Tibial nerve (tissue), 4 donors: ENCODE measurements at regions not wholly inside any gene's neighbourhood (a gene's known extent, or its start where the extent isn't known, plus 50 kb on each side); places are given as distances from the start of the nearest gene placed in this dataset.
"Not testable (repeated sequence)": the region's sequence is repeated elsewhere in the genome, so short reads cannot be mapped to it uniquely, and the experiment has no call there.

Source experiments
- DNase-seq, 2 donors: peaks; one replicate each; pipeline ENCODE4 v3.0.0-alpha.2; 2019; ENCODE audit warnings: low spot score in 2 of 2
- H3K27ac ChIP-seq, 4 donors: fragments of 200-600 bp; sonication (generic) in 3 of 4; one replicate each; pipeline ENCODE4 v1.5.1; 2017 to 2019; ENCODE audit warnings: mild to moderate bottlenecking in 1 of 4
- H3K27me3 ChIP-seq, 2 donors: fragments of 200-600 bp; sonication (generic) in 1 of 2; one replicate each; pipeline versions ENCODE4 v1.5.1 to v1.6.0; 2017 to 2019
- H3K36me3 ChIP-seq, 3 donors: fragments of 200-600 bp; sonication (generic); one replicate each; pipeline ENCODE4 v1.5.1; 2018 to 2019
- H3K4me1 ChIP-seq, 4 donors: fragments of 200-600 bp; sonication (generic) in 3 of 4; one replicate each; pipeline ENCODE4 v1.5.1; 2017 to 2019
- H3K4me3 ChIP-seq, 4 donors: fragments of 200-600 bp; sonication (generic) in 3 of 4; one replicate each; pipeline ENCODE4 v1.5.1; 2017 to 2019; ENCODE audit warnings: mild to moderate bottlenecking in 1 of 4, moderate library complexity in 1 of 4
- H3K9me3 ChIP-seq, 4 donors: fragments of 200-600 bp; sonication (generic) in 3 of 4; one replicate each; pipeline ENCODE4 v1.5.1; 2017 to 2019
- EP300 ChIP-seq, 2 donors: sonication (generic); formaldehyde crosslinking; IDR thresholded peaks; one replicate each; pipeline ENCODE4 v1.6.1; 2017; ENCODE audit warnings: antibody characterized with exemption in 2 of 2, mild to moderate bottlenecking in 1 of 2
- POLR2A ChIP-seq, 2 donors: fragments of 450-650 bp; IDR thresholded peaks; one replicate each; pipeline ENCODE4 v1.6.1; 2017; ENCODE audit warnings: antibody characterized with exemption in 2 of 2, mild to moderate bottlenecking in 2 of 2, moderate library complexity in 2 of 2
- WGBS, 2 donors: methylation state at CpG; one replicate each; pipeline ENCODE4 v1.1.5; 2018; 5-methylcytosine and 5-hydroxymethylcytosine counted together
- TF ChIP-seq, protein P1 (sequence below), 5 experiments: fragments of 200-600 bp in 3 of 5; fragments of 450-650 bp in 2 of 5; sonication (generic) in 3 of 5; IDR thresholded peaks; one replicate each; pipeline ENCODE4 v1.5.1; 2016 to 2019; ENCODE audit warnings: antibody characterized with exemption in 5 of 5, mild to moderate bottlenecking in 3 of 5, moderate library complexity in 2 of 5

GRCh38 chr2:147275943-147276342, 568.9 kb upstream of the ACVR2A start:
- Histone ChIP-seq H3K4me1 (no peaks in the 10 kb centered on the region), H3K27me3 (no peaks in the 10 kb centered on the region), H3K4me3 (no peak overlapping the region), H3K9me3 (no peaks in the 10 kb centered on the region), H3K27ac (no peak overlapping the region), H3K36me3 (no peaks in the 10 kb centered on the region)
- no peak for DNase-seq
- WGBS, 2 donors: 81 to 93% methylated on average over 6 of the region's 6 CpGs
- TF ChIP-seq, protein P1, sequence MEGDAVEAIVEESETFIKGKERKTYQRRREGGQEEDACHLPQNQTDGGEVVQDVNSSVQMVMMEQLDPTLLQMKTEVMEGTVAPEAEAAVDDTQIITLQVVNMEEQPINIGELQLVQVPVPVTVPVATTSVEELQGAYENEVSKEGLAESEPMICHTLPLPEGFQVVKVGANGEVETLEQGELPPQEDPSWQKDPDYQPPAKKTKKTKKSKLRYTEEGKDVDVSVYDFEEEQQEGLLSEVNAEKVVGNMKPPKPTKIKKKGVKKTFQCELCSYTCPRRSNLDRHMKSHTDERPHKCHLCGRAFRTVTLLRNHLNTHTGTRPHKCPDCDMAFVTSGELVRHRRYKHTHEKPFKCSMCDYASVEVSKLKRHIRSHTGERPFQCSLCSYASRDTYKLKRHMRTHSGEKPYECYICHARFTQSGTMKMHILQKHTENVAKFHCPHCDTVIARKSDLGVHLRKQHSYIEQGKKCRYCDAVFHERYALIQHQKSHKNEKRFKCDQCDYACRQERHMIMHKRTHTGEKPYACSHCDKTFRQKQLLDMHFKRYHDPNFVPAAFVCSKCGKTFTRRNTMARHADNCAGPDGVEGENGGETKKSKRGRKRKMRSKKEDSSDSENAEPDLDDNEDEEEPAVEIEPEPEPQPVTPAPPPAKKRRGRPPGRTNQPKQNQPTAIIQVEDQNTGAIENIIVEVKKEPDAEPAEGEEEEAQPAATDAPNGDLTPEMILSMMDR (IDR thresholded peaks at IDR 0.05): no peak
- TF ChIP-seq POLR2A (IDR thresholded peaks at IDR 0.05) (no peak), EP300 (IDR thresholded peaks at IDR 0.05) (no peak)

DNA sequence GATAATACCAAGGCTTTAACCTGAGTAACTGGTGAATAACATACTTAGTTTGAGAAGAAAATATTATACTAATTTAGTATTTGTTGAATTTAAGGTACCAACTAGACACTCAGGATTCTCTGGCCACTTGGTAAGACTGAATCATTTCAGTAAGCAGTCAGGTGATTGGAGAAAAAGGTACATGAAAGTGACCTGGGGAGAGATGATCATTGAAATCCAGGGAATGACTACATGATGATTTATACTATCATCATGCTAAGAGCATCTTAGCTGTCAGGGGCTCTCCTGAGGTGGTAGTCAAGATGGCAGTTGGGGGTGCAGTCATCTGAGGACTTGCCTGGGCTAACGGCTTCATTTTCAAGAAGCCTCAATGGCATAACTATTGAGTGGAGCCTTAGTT, 571.2 kb upstream of the ACVR2A start:
- H3K9me3 ChIP-seq: peaks cover 0 to 15% (median 0%) of the 10 kb centered on the region in 4 donors
- no peak overlapping the region for H3K4me3 ChIP-seq
- no peak for TF ChIP-seq EP300 (IDR thresholded peaks at IDR 0.05)
- no peaks in the 10 kb centered on the region for H3K4me1 ChIP-seq
- WGBS, 2 donors: 92% methylated on average over 1 of the region's 1 CpG
- no peaks in the 10 kb centered on the region for H3K27me3 ChIP-seq
- no peak for DNase-seq
- H3K36me3 ChIP-seq: no peaks in the 10 kb centered on the region
- no peak overlapping the region for H3K27ac ChIP-seq

GRCh38 chr2:147273106-147273505, 571.7 kb upstream of the ACVR2A start:
- H3K36me3 ChIP-seq: no peaks in the 10 kb centered on the region
- H3K27ac ChIP-seq: no peak overlapping the region
- TF ChIP-seq POLR2A (IDR thresholded peaks at IDR 0.05) (no peak), EP300 (IDR thresholded peaks at IDR 0.05) (no peak)
- TF ChIP-seq, protein P1 (IDR thresholded peaks at IDR 0.05): no peak
- no peak for DNase-seq
- peaks cover 0 to 20% (median 0%) of the 10 kb centered on the region in 4 donors for H3K9me3 ChIP-seq
- H3K27me3 ChIP-seq: no peaks in the 10 kb centered on the region
- no peaks in the 10 kb centered on the region for H3K4me1 ChIP-seq
- H3K4me3 ChIP-seq: no peak overlapping the region

DNA sequence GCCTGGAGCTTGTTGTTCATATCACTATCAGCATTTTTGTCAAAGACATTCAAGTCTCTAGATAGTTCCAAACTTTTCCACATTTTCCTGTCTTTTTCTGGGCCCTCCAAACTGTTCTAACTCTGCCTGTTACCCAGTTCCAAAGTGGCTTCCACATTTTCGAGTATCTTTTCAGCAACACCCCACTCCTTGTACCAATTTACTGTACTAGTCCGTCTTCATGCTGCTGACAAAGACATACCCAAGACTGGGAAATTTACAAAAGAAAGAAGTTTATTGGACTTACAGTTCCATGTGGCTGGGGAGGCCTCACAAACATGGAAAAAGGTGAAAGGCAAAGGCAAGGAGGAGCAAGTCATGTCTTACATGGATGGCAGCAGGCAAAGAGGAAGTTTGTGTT, 575.2 kb upstream of the ACVR2A start:
- H3K9me3 ChIP-seq: peaks cover 0 to 39% (median 0%) of the 10 kb centered on the region in 4 donors
- not testable (repeated sequence) for DNase-seq, H3K4me1 ChIP-seq, H3K36me3 ChIP-seq, H3K27ac ChIP-seq, H3K4me3 ChIP-seq, H3K27me3 ChIP-seq
- WGBS, 2 donors: 92 to 94% methylated on average over 2 of the region's 2 CpGs

DNA sequence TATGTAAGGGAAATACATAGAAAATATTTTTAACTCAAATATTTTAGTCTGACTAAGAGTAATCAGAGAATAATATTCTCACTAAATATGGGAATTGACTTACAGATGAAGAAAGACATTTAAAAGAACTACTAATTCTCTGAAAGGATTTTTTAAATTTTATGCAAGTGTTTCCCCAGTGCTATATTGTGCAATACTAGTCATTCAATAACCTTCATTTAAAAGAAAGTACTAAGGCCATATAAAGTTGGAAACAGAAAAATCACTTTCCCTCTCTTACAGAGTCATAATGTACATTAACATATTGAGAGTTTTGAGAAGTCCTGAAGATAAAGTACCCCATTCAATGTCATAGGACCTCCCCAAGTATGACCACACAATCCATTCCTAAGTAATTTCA, 584.6 kb upstream of the ACVR2A start:
- Histone ChIP-seq H3K36me3 (no peaks in the 10 kb centered on the region), H3K9me3 (peaks cover 0 to 13% (median 5%) of the 10 kb centered on the region in 4 donors), H3K4me3 (no peak overlapping the region), H3K4me1 (no peaks in the 10 kb centered on the region), H3K27me3 (no peaks in the 10 kb centered on the region), H3K27ac (no peak overlapping the region)
- TF ChIP-seq POLR2A (IDR thresholded peaks at IDR 0.05): no peak
- TF ChIP-seq, protein P1 (IDR thresholded peaks at IDR 0.05): no peak
- TF ChIP-seq EP300 (IDR thresholded peaks at IDR 0.05): no peak
- no peak for DNase-seq

DNA sequence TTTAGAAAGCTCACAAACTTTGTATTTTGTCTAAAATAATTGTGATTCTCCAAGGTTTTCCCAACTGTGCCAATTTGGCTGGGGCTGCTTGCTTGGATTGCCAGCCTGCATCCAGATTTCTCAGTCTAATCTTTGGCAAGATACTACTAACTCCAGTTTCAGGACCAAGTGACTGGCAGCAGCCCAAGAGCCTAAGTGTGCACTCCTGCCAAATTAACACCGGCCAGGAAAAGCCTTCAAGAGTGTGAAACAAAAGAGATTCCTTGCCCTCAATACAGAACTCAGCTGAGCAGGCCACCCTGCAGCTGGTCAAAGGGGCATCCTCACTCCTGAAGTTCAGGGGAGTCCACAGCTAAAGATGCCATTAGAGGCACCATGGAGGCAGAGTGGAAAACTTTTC, 589.0 kb upstream of the ACVR2A start:
- 17 to 20% methylated on average over 1 of the region's 1 CpG for WGBS, 2 donors
- Histone ChIP-seq H3K9me3 (no peaks in the 10 kb centered on the region), H3K36me3 (no peaks in the 10 kb centered on the region), H3K4me1 (no peaks in the 10 kb centered on the region), H3K4me3 (no peak overlapping the region), H3K27me3 (no peaks in the 10 kb centered on the region), H3K27ac (no peak overlapping the region)
- DNase-seq: no peak
- TF ChIP-seq, protein P1 (IDR thresholded peaks at IDR 0.05): no peak
- no peak for TF ChIP-seq POLR2A (IDR thresholded peaks at IDR 0.05)
- no peak for TF ChIP-seq EP300 (IDR thresholded peaks at IDR 0.05)
